PFSK-1 (cell line): ENCODE measurements at regions not wholly inside any gene's neighbourhood (a gene's known extent, or its start where the extent isn't known, plus 50 kb on each side); places are given as distances from the start of the nearest gene placed in this dataset.

Experiments
- FOXP2 ChIP-seq: optimal IDR thresholded peaks from 2 replicates; pipeline ENCODE3; 2011; ENCODE audit warnings: borderline replicate concordance, control low read depth, inconsistent platforms; ENCODE audit not compliant: insufficient read depth; ENCODE audit errors: extremely low read length, extremely low read depth
- POLR2AphosphoS5 ChIP-seq: IDR thresholded peaks from 2 replicates; pipeline ENCODE4 v1.6.1; 2012; ENCODE audit warnings: low read depth, mild to moderate bottlenecking, control low read depth, low read length, moderate library complexity
- SIN3A ChIP-seq: IDR thresholded peaks from 2 replicates; pipeline ENCODE4 v1.6.1; 2012; ENCODE audit warnings: mild to moderate bottlenecking, low read length, moderate library complexity, borderline replicate concordance; ENCODE audit not compliant: insufficient read depth
- TAF1 ChIP-seq: IDR thresholded peaks from 2 replicates; pipeline ENCODE4 v1.6.1; 2012; ENCODE audit warnings: low read length, control low read depth, borderline replicate concordance; ENCODE audit not compliant: insufficient read depth
- TF ChIP-seq, protein P1 (sequence below), 2 experiments: IDR thresholded peaks; 2 replicates each; pipeline versions ENCODE4 v1.6.1 to v1.8.0; 2011 to 2012; ENCODE audit warnings: low read depth in 2 of 2, low read length in 2 of 2, control low read depth in 1 of 2, inconsistent platforms in 1 of 2, mild to moderate bottlenecking in 1 of 2, moderate library complexity in 1 of 2; ENCODE audit not compliant: insufficient read depth in 1 of 2

DNA sequence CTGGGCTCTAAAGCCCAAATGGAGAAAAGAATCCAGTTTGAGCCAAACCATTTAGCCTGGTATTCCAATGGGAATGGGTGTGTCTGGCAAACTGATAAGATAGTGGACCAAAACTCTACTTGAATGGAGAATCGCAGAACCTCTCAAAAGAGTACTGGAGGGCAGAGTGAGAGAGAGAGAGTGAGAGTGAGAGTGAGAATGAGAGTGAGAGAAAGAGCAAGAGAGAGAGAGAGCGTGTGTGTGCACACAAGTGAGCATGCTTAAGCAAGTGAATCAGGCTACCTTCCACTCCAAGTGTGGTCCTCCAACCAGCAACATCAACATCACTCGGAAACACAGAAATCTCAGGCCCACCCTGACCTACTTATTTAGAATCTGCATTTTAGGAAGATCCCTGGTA, 58.8 kb downstream of the UQCRFS1 start:
- no peak for TF ChIP-seq TAF1
- TF ChIP-seq SIN3A, result no peak
- TF ChIP-seq, protein P1, sequence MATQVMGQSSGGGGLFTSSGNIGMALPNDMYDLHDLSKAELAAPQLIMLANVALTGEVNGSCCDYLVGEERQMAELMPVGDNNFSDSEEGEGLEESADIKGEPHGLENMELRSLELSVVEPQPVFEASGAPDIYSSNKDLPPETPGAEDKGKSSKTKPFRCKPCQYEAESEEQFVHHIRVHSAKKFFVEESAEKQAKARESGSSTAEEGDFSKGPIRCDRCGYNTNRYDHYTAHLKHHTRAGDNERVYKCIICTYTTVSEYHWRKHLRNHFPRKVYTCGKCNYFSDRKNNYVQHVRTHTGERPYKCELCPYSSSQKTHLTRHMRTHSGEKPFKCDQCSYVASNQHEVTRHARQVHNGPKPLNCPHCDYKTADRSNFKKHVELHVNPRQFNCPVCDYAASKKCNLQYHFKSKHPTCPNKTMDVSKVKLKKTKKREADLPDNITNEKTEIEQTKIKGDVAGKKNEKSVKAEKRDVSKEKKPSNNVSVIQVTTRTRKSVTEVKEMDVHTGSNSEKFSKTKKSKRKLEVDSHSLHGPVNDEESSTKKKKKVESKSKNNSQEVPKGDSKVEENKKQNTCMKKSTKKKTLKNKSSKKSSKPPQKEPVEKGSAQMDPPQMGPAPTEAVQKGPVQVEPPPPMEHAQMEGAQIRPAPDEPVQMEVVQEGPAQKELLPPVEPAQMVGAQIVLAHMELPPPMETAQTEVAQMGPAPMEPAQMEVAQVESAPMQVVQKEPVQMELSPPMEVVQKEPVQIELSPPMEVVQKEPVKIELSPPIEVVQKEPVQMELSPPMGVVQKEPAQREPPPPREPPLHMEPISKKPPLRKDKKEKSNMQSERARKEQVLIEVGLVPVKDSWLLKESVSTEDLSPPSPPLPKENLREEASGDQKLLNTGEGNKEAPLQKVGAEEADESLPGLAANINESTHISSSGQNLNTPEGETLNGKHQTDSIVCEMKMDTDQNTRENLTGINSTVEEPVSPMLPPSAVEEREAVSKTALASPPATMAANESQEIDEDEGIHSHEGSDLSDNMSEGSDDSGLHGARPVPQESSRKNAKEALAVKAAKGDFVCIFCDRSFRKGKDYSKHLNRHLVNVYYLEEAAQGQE (IDR thresholded peaks at IDR 0.05; ENCODE audit: insufficient read depth in 1 of 2, low read depth in 2 of 2, low read length in 2 of 2), result no peak
- no peak for TF ChIP-seq FOXP2
- TF ChIP-seq POLR2AphosphoS5, result no peak

DNA sequence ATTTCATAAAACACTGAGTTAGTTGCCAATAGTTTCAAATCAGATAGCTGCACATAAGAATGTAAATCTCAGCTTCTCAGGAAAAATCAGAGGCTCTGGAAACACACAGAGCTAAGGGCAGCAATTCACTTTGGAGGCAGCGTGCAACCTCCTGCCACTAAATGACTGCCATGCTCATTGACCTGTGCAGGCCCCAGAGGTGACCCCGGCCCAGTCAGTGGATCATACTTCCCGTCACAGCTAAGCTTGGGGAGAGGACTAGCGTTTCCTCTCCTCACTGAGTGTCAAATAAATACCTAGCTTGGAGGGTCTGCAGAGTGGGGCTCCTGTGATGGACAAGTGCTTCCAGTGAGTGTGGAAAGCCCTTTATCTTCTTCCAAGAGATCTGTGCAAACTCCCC, 67.2 kb downstream of the UQCRFS1 start:
- TF ChIP-seq, protein P1 (IDR thresholded peaks at IDR 0.05; ENCODE audit: insufficient read depth in 1 of 2, low read depth in 2 of 2, low read length in 2 of 2), result no peak
- no peak for TF ChIP-seq POLR2AphosphoS5
- TF ChIP-seq TAF1, result no peak
- no peak for TF ChIP-seq FOXP2
- TF ChIP-seq SIN3A, result no peak

DNA sequence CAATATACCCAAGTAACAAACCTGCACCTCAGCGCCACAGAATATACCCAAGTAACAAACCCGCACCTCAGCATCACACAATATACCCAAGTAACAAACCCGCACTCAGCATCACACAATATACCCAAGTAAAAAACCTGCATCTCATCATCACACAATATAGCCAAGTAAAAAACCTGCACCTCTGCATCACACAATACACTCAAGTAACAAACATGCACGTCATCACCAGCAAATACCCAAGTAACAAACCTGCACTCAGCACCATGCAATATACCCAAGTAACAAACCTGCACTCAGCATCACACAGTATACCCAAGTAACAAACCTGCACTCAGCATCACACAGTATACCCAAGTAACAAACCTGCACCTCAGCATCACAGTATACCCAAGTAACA, 69.8 kb downstream of the UQCRFS1 start:
- TF ChIP-seq POLR2AphosphoS5 (no peak), TAF1 (no peak), FOXP2 (no peak), SIN3A (no peak)
- TF ChIP-seq, protein P1 (IDR thresholded peaks at IDR 0.05; ENCODE audit: insufficient read depth in 1 of 2, low read depth in 2 of 2, low read length in 2 of 2), result no peak

DNA sequence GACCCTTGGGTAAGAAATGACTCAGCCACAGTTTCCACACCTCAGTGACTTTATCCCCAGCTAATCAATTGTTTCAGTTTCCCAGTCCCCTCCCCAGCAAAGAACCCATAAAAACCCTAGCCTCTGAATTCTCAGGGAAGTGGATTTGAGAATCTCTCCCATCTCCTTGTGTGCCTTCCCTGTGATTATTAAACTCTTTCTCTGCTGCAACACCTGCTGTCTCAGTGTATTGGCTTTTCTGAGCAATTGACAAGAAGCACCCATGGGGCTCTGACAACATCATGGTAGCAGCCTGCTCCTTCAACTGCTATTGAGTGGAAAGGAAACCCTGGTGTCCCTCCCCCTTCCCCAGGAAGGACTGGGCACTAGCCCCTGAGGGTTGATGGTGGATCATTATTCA, 73.7 kb downstream of the UQCRFS1 start:
- TF ChIP-seq, protein P1 (IDR thresholded peaks at IDR 0.05; ENCODE audit: insufficient read depth in 1 of 2, low read depth in 2 of 2, low read length in 2 of 2), result no peak
- TF ChIP-seq TAF1 (no peak), FOXP2 (no peak), SIN3A (no peak), POLR2AphosphoS5 (no peak)

DNA sequence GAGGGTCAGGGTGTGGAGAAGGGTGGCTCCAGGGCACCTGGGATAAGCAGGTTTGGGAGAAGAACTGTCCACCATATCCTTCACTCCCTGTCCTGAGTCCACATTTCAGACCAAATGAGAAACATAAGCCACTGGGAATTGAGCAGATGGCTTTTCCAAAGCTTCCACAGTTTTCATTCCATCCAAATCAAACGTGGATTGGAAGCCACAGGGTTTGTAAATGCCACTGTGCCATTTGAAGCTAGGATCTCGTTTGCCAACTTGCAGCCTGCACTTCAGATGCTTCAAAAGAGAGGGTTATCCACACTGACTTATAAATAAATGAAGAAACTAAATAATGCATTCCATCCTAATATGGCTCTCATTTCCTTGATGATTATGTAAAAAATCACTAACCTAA, 81.5 kb downstream of the UQCRFS1 start:
- TF ChIP-seq SIN3A (no peak), TAF1 (no peak), POLR2AphosphoS5 (no peak), FOXP2 (no peak)
- TF ChIP-seq, protein P1 (IDR thresholded peaks at IDR 0.05; ENCODE audit: insufficient read depth in 1 of 2, low read depth in 2 of 2, low read length in 2 of 2), result no peak
